Stomach (tissue), 8 donors: ENCODE measurements at regions not wholly inside any gene's neighbourhood (a gene's known extent, or its start where the extent isn't known, plus 50 kb on each side); places are given as distances from the start of the nearest gene placed in this dataset.

Source experiments
- DNase-seq, 2 donors: peaks; one replicate each; pipeline versions ENCODE4 v3.0.0 to v3.0.0-alpha.2; 2013 to 2019
- H3K27ac ChIP-seq, 5 donors: fragments of 200-600 bp in 4 of 5; sonication (generic) in 4 of 5; one replicate each; pipeline ENCODE4 v1.5.1; 2013 to 2019; ENCODE audit warnings: mild to moderate bottlenecking in 1 of 5, moderate library complexity in 1 of 5
- H3K27me3 ChIP-seq, 3 donors: fragments of 200-600 bp; sonication (generic); one replicate each; pipeline ENCODE4 v1.5.1; 2017 to 2019; ENCODE audit warnings: mixed run types in 1 of 3
- H3K36me3 ChIP-seq, 4 donors: fragments of 200-600 bp; sonication (generic); 1 replicate in 3 of 4; 2 replicates in 1 of 4; pipeline ENCODE4 v1.5.1; 2016 to 2019
- H3K4me1 ChIP-seq, 4 donors: fragments of 200-600 bp; sonication (generic); one replicate each; pipeline ENCODE4 v1.5.1; 2016 to 2019
- H3K4me3 ChIP-seq, 4 donors: fragments of 200-600 bp; sonication (generic) in 3 of 4; one replicate each; pipeline ENCODE4 v1.5.1; 2016 to 2019; ENCODE audit warnings: mild to moderate bottlenecking in 1 of 4
- H3K9me3 ChIP-seq, 4 donors: fragments of 200-600 bp; sonication (generic); one replicate each; pipeline ENCODE4 v1.5.1; 2016 to 2019
- EP300 ChIP-seq: sonication (generic); formaldehyde crosslinking; IDR thresholded peaks from one replicate; pipeline ENCODE4 v1.6.1; 2017; ENCODE audit warnings: antibody characterized with exemption
- POLR2A ChIP-seq, 4 donors: fragments of 450-650 bp; IDR thresholded peaks; one replicate each; pipeline ENCODE4 v1.6.1; 2016; ENCODE audit warnings: antibody characterized with exemption in 4 of 4, control low read depth in 2 of 4, mild to moderate bottlenecking in 1 of 4, moderate library complexity in 1 of 4
- POLR2AphosphoS5 ChIP-seq, 3 donors: sonication (generic); formaldehyde crosslinking; IDR thresholded peaks; one replicate each; pipeline ENCODE4 v1.6.1; 2016; ENCODE audit warnings: antibody characterized with exemption in 3 of 3
- WGBS, 5 donors: extraction: QIAGEN DNeasy Blood & Tissue Kit in 3 of 5; methylation state at CpG; one replicate each; pipeline versions ENCODE4 v1.1.5 to v1.1.7; 2013 to 2018; 5-methylcytosine and 5-hydroxymethylcytosine counted together
- intact Hi-C: fragments of 100-400 bp; cut with DNase I; formaldehyde crosslinking; loops from one replicate; pipeline ENCODE4 v1.15.1; 2023; ENCODE audit warnings: low total_unique reads
- TF ChIP-seq, protein P1 (sequence below), 7 experiments: fragments of 450-650 bp in 4 of 7; fragments of 200-600 bp in 3 of 7; sonication (generic) in 3 of 7; IDR thresholded peaks; one replicate each; pipeline ENCODE4 v1.5.1; 2016 to 2019; ENCODE audit warnings: antibody characterized with exemption in 7 of 7, control low read depth in 2 of 7, mild to moderate bottlenecking in 1 of 7
- donor health status: healthy with polysubstance abuse.
- donor health status: Bipolar disorder and iron deficiency.
- donor health status: healthy.

DNA sequence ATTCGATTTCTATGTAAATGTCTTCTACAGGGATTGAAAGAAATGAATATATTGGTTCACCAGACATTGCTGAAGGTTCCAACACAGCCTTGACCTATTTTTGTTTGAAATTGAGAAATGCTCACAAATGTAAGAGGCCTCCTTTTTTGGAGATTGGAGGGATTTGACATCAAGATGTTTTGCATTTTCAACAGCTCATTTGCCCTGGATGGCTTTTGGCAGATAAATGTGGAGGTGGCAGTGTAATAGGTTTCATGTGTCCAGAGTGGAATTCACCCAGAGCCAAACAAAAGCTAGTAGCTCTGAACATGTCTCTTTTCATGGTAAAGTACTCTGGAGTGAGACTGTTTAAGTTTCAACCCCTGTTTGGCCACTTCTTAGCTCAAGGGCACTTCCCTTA is 77.3 kb downstream of the PALM2AKAP2 start:
- Histone ChIP-seq H3K27ac (no peak overlapping the region), H3K9me3 (peaks cover 0 to 1% (median 0%) of the 10 kb centered on the region in 4 donors), H3K36me3 (no peaks in the 10 kb centered on the region), H3K27me3 (no peaks in the 10 kb centered on the region), H3K4me1 (no peaks in the 10 kb centered on the region), H3K4me3 (no peak overlapping the region)
- intact Hi-C loops: no loop called here
- TF ChIP-seq POLR2AphosphoS5 (IDR thresholded peaks at IDR 0.05): no peak
- TF ChIP-seq, protein P1, sequence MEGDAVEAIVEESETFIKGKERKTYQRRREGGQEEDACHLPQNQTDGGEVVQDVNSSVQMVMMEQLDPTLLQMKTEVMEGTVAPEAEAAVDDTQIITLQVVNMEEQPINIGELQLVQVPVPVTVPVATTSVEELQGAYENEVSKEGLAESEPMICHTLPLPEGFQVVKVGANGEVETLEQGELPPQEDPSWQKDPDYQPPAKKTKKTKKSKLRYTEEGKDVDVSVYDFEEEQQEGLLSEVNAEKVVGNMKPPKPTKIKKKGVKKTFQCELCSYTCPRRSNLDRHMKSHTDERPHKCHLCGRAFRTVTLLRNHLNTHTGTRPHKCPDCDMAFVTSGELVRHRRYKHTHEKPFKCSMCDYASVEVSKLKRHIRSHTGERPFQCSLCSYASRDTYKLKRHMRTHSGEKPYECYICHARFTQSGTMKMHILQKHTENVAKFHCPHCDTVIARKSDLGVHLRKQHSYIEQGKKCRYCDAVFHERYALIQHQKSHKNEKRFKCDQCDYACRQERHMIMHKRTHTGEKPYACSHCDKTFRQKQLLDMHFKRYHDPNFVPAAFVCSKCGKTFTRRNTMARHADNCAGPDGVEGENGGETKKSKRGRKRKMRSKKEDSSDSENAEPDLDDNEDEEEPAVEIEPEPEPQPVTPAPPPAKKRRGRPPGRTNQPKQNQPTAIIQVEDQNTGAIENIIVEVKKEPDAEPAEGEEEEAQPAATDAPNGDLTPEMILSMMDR (IDR thresholded peaks at IDR 0.05): no peak
- no peak for TF ChIP-seq EP300
- TF ChIP-seq POLR2A (IDR thresholded peaks at IDR 0.05): no peak
- WGBS, 5 donors: 50 to 76% (median 59%) methylated on average over 1 of the region's 1 CpG
- no peak for DNase-seq

DNA sequence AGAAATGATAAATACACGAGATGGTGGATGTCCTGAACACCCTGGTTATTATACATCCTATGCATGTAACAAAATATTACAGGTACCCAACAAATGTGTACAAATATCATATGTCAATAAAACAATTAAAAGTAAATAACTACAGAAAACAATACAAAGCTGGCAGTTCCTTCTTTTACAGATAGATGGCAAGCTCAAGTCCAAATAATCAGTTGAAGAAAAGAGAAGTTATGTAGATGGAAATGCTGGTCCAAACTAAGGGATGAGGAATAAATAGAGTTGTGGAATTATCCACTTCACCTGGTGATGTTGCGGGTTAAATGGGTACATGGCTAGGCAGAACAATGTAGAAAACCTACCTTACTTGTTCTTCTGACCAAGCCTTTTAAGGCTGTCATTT is 79.4 kb downstream of the PALM2AKAP2 start:
- intact Hi-C loops: no loop called here
- no peaks in the 10 kb centered on the region for H3K36me3 ChIP-seq
- TF ChIP-seq, protein P1 (IDR thresholded peaks at IDR 0.05): no peak
- no peak for TF ChIP-seq POLR2A (IDR thresholded peaks at IDR 0.05)
- TF ChIP-seq POLR2AphosphoS5 (IDR thresholded peaks at IDR 0.05): no peak
- TF ChIP-seq EP300: no peak
- no peaks in the 10 kb centered on the region for H3K4me1 ChIP-seq
- no peak for DNase-seq
- no peaks in the 10 kb centered on the region for H3K9me3 ChIP-seq
- no peak overlapping the region for H3K27ac ChIP-seq
- 58 to 85% (median 76%) methylated on average over 2 of the region's 2 CpGs for WGBS, 5 donors
- H3K27me3 ChIP-seq: no peaks in the 10 kb centered on the region
- no peak overlapping the region for H3K4me3 ChIP-seq

DNA sequence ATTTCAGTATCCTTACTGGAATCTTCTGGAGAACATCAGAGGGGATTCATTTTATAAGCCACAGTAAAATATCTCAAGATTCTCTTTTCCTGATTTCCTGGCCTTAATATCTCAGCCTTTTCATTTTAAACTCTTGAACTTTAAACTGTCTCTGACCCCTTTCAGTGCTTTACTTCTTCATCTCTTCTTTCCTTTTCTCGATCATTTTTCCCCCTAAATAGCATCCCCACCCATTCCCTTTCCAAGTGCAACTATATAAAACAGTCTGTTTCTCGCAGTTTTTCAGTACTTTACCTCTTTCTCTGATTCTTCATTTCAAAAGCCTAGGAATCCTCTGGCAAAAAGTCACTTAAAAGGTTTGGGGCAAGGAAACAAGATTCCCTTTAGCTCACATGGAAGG is 80.5 kb downstream of the PALM2AKAP2 start:
- DNase-seq: no peak
- no peaks in the 10 kb centered on the region for H3K9me3 ChIP-seq
- intact Hi-C loops: no loop called here
- no peaks in the 10 kb centered on the region for H3K27me3 ChIP-seq
- TF ChIP-seq POLR2A (IDR thresholded peaks at IDR 0.05): no peak
- TF ChIP-seq, protein P1 (IDR thresholded peaks at IDR 0.05): no peak
- TF ChIP-seq POLR2AphosphoS5 (IDR thresholded peaks at IDR 0.05): no peak
- TF ChIP-seq EP300: no peak
- WGBS, 5 donors: 43 to 81% (median 69%) methylated on average over 2 of the region's 2 CpGs
- no peak overlapping the region for H3K27ac ChIP-seq
- H3K4me3 ChIP-seq: no peak overlapping the region
- H3K4me1 ChIP-seq: no peaks in the 10 kb centered on the region
- H3K36me3 ChIP-seq: no peaks in the 10 kb centered on the region

DNA sequence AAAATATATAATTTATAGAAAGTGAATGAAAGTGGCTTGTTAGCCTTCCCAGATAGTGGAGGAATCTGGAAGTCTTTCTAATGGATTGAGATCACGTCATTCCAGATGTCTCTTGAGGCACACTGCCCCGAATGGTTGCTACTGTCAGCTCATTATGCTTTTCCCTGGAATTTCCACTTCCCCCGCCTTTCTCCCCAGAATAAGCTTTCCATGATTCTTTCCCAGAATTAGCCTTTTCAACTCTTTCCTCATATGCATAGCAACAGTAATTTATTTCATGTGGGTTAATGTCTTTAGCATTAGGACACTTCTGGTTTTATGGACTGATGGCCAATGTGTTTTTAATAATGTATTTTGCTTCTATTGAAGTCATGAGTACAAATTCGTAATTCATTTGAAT is 81.5 kb downstream of the PALM2AKAP2 start:
- no peaks in the 10 kb centered on the region for H3K36me3 ChIP-seq
- H3K4me1 ChIP-seq: no peaks in the 10 kb centered on the region
- H3K27ac ChIP-seq: no peak overlapping the region
- peak in 1 of 2 donors; percentile 84 for DNase-seq
- H3K27me3 ChIP-seq: no peaks in the 10 kb centered on the region
- no peaks in the 10 kb centered on the region for H3K9me3 ChIP-seq
- TF ChIP-seq, protein P1 (IDR thresholded peaks at IDR 0.05): no peak
- no peak overlapping the region for H3K4me3 ChIP-seq
- WGBS, 5 donors: 45 to 69% (median 58%) methylated on average over 4 of the region's 4 CpGs
- intact Hi-C loops: no loop called here

DNA sequence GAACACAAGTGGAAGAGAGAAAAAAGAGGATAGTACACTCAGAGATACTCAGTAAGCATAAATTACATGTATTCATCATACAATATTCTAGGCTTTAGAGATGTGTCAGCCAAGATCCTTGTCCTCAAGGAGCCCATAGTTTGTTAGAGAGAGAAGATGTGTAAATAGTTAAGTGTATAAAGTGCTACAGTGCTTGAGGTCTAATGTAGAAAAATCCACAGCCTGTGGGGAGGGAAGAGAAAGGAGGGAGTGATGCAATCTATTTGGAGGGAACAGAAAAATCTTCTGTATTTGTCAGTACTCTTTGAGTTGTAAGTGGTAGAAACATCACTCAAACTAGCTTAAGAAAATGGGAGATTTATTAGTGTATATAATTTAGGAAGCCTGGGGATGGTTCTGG is 81.9 kb downstream of the PALM2AKAP2 start:
- Histone ChIP-seq H3K27me3 (no peaks in the 10 kb centered on the region), H3K4me3 (no peak overlapping the region), H3K9me3 (no peaks in the 10 kb centered on the region), H3K36me3 (no peaks in the 10 kb centered on the region), H3K4me1 (no peaks in the 10 kb centered on the region), H3K27ac (no peak overlapping the region)
- TF ChIP-seq EP300 (no peak), POLR2AphosphoS5 (IDR thresholded peaks at IDR 0.05) (no peak), POLR2A (IDR thresholded peaks at IDR 0.05) (no peak)
- TF ChIP-seq, protein P1 (IDR thresholded peaks at IDR 0.05): no peak
- intact Hi-C loops: no loop called here
- DNase-seq: peak in 1 of 2 donors; percentile 26
